ENCODE measurements at regions not wholly inside any gene's neighbourhood (a gene's known extent, or its start where the extent isn't known, plus 50 kb on each side); places are given as distances from the start of the nearest gene placed in this dataset.

- in situ Hi-C loops (cut with MboI) (no loop called here), intact Hi-C loops (cut with micrococcal nuclease; ENCODE audit: unreplicated experiment) (no loop called here)
- Histone ChIP-seq H3K4me2 (ENCODE audit: control insufficient read depth, insufficient read depth) (no peak overlapping the region), H3K79me2 (ENCODE audit: control insufficient read depth, insufficient read depth, low read length) (no peaks in the 10 kb centered on the region), H3K36me3 (ENCODE audit: control insufficient read depth in 2 of 2, insufficient read depth in 2 of 2, low read length in 1 of 2) (no peaks in the 10 kb centered on the region), H2AFZ (ENCODE audit: control insufficient read depth, low read depth, low read length) (no peak overlapping the region), H3K9ac (ENCODE audit: control insufficient read depth, insufficient read depth, low read length) (no peak overlapping the region), H4K20me1 (ENCODE audit: control insufficient read depth, insufficient read depth) (no peaks in the 10 kb centered on the region), H3K27me3 (replicated peaks in 1 of 2; ENCODE audit: control insufficient read depth in 2 of 2, insufficient read depth in 2 of 2, low read length in 1 of 2) (no peaks in the 10 kb centered on the region; a peak in 1 of 4 replicates), H3K27ac (ENCODE audit: control insufficient read depth, insufficient read depth) (no peak overlapping the region), H3K4me3 (no peak overlapping the region), H3K9me3 (replicated peaks; ENCODE audit: control insufficient read depth, insufficient read depth, low read length) (no peaks in the 10 kb centered on the region), H3K4me1 (ENCODE audit: control insufficient read depth, insufficient read depth, low read length) (no peaks in the 10 kb centered on the region)
- BruUV-seq (replicated peaks) = no TSS peak
- ChIA-PET RAD21 (ENCODE audit: unreplicated experiment) (no interaction called here), SMC1A (ENCODE audit: uncharacterized antibody, unreplicated experiment) (no interaction called here), CTCF (interaction anchor here (0.7 kb wide), 1 partner anchor 238 kb away, joined by 3 read pairs; no protein-coding TSS in a partner anchor), POLR2A (no interaction called here)
- 2% methylated on average over 4 of the region's 4 CpGs for WGBS (ENCODE audit: insufficient coverage, insufficient replicate concordance, low lambda C conversion rate, missing lambda C conversion rate)
- TF ChIP-seq BCL3 (IDR thresholded peaks at IDR 0.05; ENCODE audit: borderline replicate concordance, insufficient read depth, low read depth, low read length, poor library complexity, severe bottlenecking) = no peak
- no peak for TF ChIP-seq NFIC (IDR thresholded peaks at IDR 0.05; ENCODE audit: low read depth, low read length)
- no peak for TF ChIP-seq BCLAF1 (IDR thresholded peaks at IDR 0.05)
- TF ChIP-seq NFYA (IDR thresholded peaks at IDR 0.05; ENCODE audit: borderline replicate concordance, low read depth, low read length) = no peak
- no peak for TF ChIP-seq POLR2AphosphoS2 (IDR thresholded peaks at IDR 0.05; ENCODE audit: low read depth, low read length)
- TF ChIP-seq CBX5 (IDR thresholded peaks at IDR 0.05; ENCODE audit: low read depth) = no peak
- ATAC-seq = no peak
- no peak for DNase-seq (ENCODE audit: low read depth, low spot score)
- no peak for FAIRE-seq
Measured at GRCh38 chr10:111993872-111994426, 189.6 kb downstream of the GPAM start.
